Mesenchymal stem cell (in vitro differentiated cells and primary cell): ENCODE measurements at regions not wholly inside any gene's neighbourhood (a gene's known extent, or its start where the extent isn't known, plus 50 kb on each side); places are given as distances from the start of the nearest gene placed in this dataset.
"Not testable (repeated sequence)": the region's sequence is repeated elsewhere in the genome, so short reads cannot be mapped to it uniquely, and the experiment has no call there.

Source experiments
- DNase-seq: peaks from one replicate; pipeline ENCODE4 v3.0.0-alpha.2; 2013
- H2AFZ ChIP-seq: one replicate; pipeline ENCODE4 v1.6.1; 2013; ENCODE audit warnings: low read depth, mild to moderate bottlenecking, control low read depth, inconsistent platforms, low read length, moderate library complexity
- H2AK5ac ChIP-seq: 2 replicates; pipeline ENCODE4 v1.6.1; 2013; ENCODE audit warnings: low read length, moderate library complexity, mild to moderate bottlenecking, inconsistent platforms; ENCODE audit not compliant: severe bottlenecking
- H2BK120ac ChIP-seq: one replicate; pipeline ENCODE4 v1.6.1; 2013; ENCODE audit warnings: low read depth, mild to moderate bottlenecking, inconsistent platforms, low read length, moderate library complexity
- H2BK12ac ChIP-seq, 2 experiments: one replicate each; pipeline ENCODE4 v1.6.1; 2013; ENCODE audit warnings: inconsistent platforms in 2 of 2, low read length in 2 of 2, mild to moderate bottlenecking in 2 of 2, moderate library complexity in 2 of 2, control low read depth in 1 of 2
- H2BK15ac ChIP-seq: one replicate; pipeline ENCODE4 v1.6.1; 2013; ENCODE audit warnings: mild to moderate bottlenecking, low read depth, inconsistent platforms; ENCODE audit not compliant: poor library complexity, severe bottlenecking
- H2BK5ac ChIP-seq: 2 replicates; pipeline ENCODE4 v1.6.1; 2013; ENCODE audit warnings: low read depth, mild to moderate bottlenecking, low read length, control low read depth, inconsistent platforms; ENCODE audit not compliant: poor library complexity, severe bottlenecking
- H3K14ac ChIP-seq, 2 experiments: one replicate each; pipeline ENCODE4 v1.6.1; 2013; ENCODE audit warnings: inconsistent platforms in 2 of 2, low read length in 2 of 2, control low read depth in 1 of 2, mild to moderate bottlenecking in 1 of 2, moderate library complexity in 1 of 2
- H3K18ac ChIP-seq, 2 experiments: one replicate each; pipeline ENCODE4 v1.6.1; 2013; ENCODE audit warnings: inconsistent platforms in 2 of 2, low read length in 2 of 2, control low read depth in 1 of 2, low read depth in 1 of 2, mild to moderate bottlenecking in 1 of 2
- H3K23ac ChIP-seq, 2 experiments: one replicate each; pipeline ENCODE4 v1.6.1; 2013; ENCODE audit warnings: inconsistent platforms in 2 of 2, low read length in 2 of 2, mild to moderate bottlenecking in 2 of 2, moderate library complexity in 2 of 2, control low read depth in 1 of 2
- H3K27ac ChIP-seq: 2 replicates; pipeline ENCODE4 v1.5.1; 2013; ENCODE audit warnings: mild to moderate bottlenecking, moderate library complexity, low read length, control low read depth, inconsistent platforms; ENCODE audit not compliant: poor library complexity, severe bottlenecking
- H3K27me3 ChIP-seq, 2 experiments: 2 replicates each; pipeline versions ENCODE4 v1.6.1 to v1.7.0; 2013; ENCODE audit warnings: low read length in 2 of 2, mild to moderate bottlenecking in 2 of 2, moderate library complexity in 2 of 2, control low read depth in 1 of 2, inconsistent platforms in 1 of 2; ENCODE audit not compliant: control insufficient read depth in 1 of 2, insufficient read depth in 1 of 2
- H3K36me3 ChIP-seq, 2 experiments: 2 replicates each; pipeline versions ENCODE4 v1.6.1 to v1.7.0; 2013; ENCODE audit warnings: low read length in 2 of 2, control low read depth in 1 of 2, inconsistent platforms in 1 of 2, low read depth in 1 of 2, mild to moderate bottlenecking in 1 of 2; ENCODE audit not compliant: insufficient read depth in 2 of 2, control insufficient read depth in 1 of 2
- H3K4ac ChIP-seq, 2 experiments: one replicate each; pipeline ENCODE4 v1.6.1; 2013; ENCODE audit warnings: inconsistent platforms in 2 of 2, low read length in 2 of 2, mild to moderate bottlenecking in 2 of 2, moderate library complexity in 2 of 2, control low read depth in 1 of 2, low read depth in 1 of 2
- H3K4me1 ChIP-seq: 2 replicates; pipeline ENCODE4 v1.6.1; 2013; ENCODE audit warnings: low read depth, low read length, control low read depth; ENCODE audit not compliant: control insufficient read depth, insufficient read depth
- H3K4me2 ChIP-seq: 2 replicates; pipeline ENCODE4 v1.6.1; 2013; ENCODE audit warnings: low read length, mild to moderate bottlenecking, inconsistent platforms; ENCODE audit not compliant: poor library complexity, severe bottlenecking
- H3K4me3 ChIP-seq, 2 experiments: 2 replicates each; pipeline versions ENCODE4 v1.5.1 to v1.7.0; 2013; ENCODE audit warnings: low read length in 2 of 2, mild to moderate bottlenecking in 2 of 2, control low read depth in 1 of 2, low read depth in 1 of 2; ENCODE audit not compliant: insufficient read depth in 1 of 2
- H3K79me1 ChIP-seq: replicated peaks from 2 replicates; pipeline ENCODE4 v1.6.1; 2013; ENCODE audit warnings: mild to moderate bottlenecking, control low read depth, low read length, inconsistent platforms; ENCODE audit not compliant: poor library complexity, severe bottlenecking
- H3K9ac ChIP-seq: 2 replicates; pipeline ENCODE4 v1.7.0; 2013; ENCODE audit warnings: mild to moderate bottlenecking, low read length, moderate library complexity
- H3K9me3 ChIP-seq: 2 replicates; pipeline ENCODE4 v1.7.0; 2013; ENCODE audit warnings: mild to moderate bottlenecking, low read length; ENCODE audit not compliant: control insufficient read depth
- H4K8ac ChIP-seq: one replicate; pipeline ENCODE4 v1.6.1; 2013; ENCODE audit warnings: inconsistent platforms, mild to moderate bottlenecking, low read length, moderate library complexity
- H4K91ac ChIP-seq: one replicate; pipeline ENCODE4 v1.6.1; 2013; ENCODE audit warnings: mild to moderate bottlenecking, low read length, inconsistent platforms
- WGBS: methylation state at CpG from one replicate; pipeline ENCODE4 v1.1.7; 2013; ENCODE audit warnings: mixed read lengths; 5-methylcytosine and 5-hydroxymethylcytosine counted together

DNA sequence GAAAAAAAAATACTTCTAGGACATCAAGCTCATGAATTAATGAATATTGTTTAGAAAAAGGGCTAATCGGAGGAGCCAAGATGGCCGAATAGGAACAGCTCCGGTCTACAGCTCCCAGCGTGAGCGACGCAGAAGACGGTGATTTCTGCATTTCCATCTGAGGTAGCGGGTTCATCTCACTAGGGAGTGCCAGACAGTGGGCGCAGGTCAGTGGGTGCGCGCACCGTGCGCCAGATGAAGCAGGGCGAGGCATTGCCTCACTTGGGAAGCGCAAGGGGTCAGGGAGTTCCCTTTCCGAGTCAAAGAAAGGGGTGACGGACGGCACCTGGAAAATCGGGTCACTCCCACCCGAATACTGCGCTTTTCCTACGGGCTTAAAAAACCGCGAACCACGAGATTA, 79.8 kb upstream of the IL33 start:
- 87% methylated on average over 14 of the region's 25 CpGs for WGBS

DNA sequence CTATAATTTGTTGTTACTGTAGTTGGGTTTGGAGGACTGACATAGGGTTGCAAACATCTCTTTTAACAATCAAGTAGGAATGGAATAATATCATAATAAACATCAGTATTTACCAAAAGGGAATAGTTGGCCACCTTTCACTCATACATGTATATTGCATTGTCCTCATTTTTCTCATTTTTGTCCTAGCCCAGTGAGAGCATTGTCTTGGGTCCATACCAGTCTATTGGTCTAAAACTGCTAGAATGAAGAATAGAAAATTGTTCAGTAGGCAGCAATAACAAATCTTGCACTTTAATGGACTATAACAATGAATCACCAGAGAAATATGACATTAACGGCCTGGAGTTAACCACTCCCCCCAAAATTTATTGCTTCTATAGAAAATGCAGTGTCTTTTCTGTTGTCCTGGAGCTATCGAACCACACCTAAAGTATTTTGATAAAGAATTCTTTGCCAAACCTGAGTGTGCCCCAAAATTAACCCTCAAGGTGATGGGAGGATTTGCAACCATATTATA, 80.9 kb upstream of the IL33 start:
- H3K18ac ChIP-seq = no peak overlapping the region
- no peak overlapping the region for H2BK5ac ChIP-seq
- no peak overlapping the region for H3K9ac ChIP-seq
- WGBS = 57% methylated on average over 1 of the region's 2 CpGs
- H2BK15ac ChIP-seq = no peak overlapping the region
- no peak overlapping the region for H2AFZ ChIP-seq
- no peak overlapping the region for H2BK120ac ChIP-seq
- H2AK5ac ChIP-seq = no peak overlapping the region
- H3K14ac ChIP-seq = no peak overlapping the region
- H3K27me3 ChIP-seq = no peaks in the 10 kb centered on the region
- H3K27ac ChIP-seq = no peak overlapping the region
- no peak overlapping the region for H3K4ac ChIP-seq
- no peaks in the 10 kb centered on the region for H3K36me3 ChIP-seq
- no peak overlapping the region for H4K91ac ChIP-seq
- H2BK12ac ChIP-seq = no peak overlapping the region
- no peak overlapping the region for H3K4me2 ChIP-seq
- no peak for DNase-seq
- no peak overlapping the region for H3K23ac ChIP-seq
- H3K79me1 ChIP-seq = no peaks in the 10 kb centered on the region
- no peak overlapping the region for H3K4me3 ChIP-seq
- H3K4me1 ChIP-seq = peaks cover 4% of the 10 kb centered on the region
- H4K8ac ChIP-seq = no peak overlapping the region
- no peaks in the 10 kb centered on the region for H3K9me3 ChIP-seq

More for the DNA sequence above, 79.8 kb upstream of the IL33 start:
- not testable (repeated sequence) for H3K18ac ChIP-seq, H3K9ac ChIP-seq, H3K23ac ChIP-seq, H2AK5ac ChIP-seq, H3K27me3 ChIP-seq, H4K8ac ChIP-seq, H3K27ac ChIP-seq, H3K36me3 ChIP-seq, H3K79me1 ChIP-seq, H3K9me3 ChIP-seq, H2BK15ac ChIP-seq, H2BK12ac ChIP-seq, H3K4me2 ChIP-seq, H3K4me1 ChIP-seq, H3K14ac ChIP-seq, H2BK120ac ChIP-seq, DNase-seq, H4K91ac ChIP-seq, H3K4me3 ChIP-seq, H3K4ac ChIP-seq, H2BK5ac ChIP-seq, H2AFZ ChIP-seq

DNA sequence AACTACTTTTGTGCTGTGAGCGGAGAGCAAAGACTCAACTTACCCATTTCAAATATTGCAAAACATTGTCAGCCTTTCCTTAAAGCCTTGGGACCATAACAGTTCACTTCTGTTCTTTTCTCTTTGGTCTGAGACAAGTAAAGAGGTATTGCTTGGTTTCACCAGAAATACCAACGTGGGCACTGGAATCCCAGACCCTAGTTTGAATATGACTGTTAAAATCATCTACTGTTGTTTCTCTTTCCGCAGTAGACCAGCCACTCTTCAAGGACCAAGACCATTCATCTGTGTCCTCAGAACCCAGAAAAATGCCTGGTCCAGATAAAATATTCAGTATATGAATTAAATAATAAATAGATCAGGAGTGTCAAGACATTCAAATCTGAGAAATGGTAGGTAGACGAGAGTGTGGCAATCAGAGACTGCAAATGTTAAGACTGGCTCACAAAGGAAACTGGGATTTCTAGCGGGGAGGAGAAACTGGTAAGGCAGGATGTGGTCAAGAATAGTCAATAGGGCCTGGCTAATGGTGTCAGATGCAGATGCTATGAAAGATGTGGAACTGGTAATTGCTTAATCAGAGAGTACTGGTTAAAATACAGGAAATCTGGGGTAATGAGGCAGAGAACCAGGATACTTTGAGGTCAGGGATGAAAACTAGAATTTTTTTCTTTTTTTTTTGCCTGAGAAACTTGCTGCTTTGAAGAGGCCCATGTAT, 82.1 kb upstream of the IL33 start:
- Histone ChIP-seq H3K18ac (no peak overlapping the region), H3K4me2 (no peak overlapping the region), H3K79me1 (no peaks in the 10 kb centered on the region), H2BK5ac (no peak overlapping the region), H3K9me3 (no peaks in the 10 kb centered on the region), H3K9ac (no peak overlapping the region), H4K91ac (no peak overlapping the region), H3K36me3 (no peaks in the 10 kb centered on the region), H3K27me3 (no peaks in the 10 kb centered on the region), H2BK120ac (no peak overlapping the region), H2BK12ac (no peak overlapping the region), H2BK15ac (no peak overlapping the region), H2AFZ (no peak overlapping the region), H3K4me3 (no peak overlapping the region), H3K23ac (no peak overlapping the region), H4K8ac (no peak overlapping the region), H3K4ac (no peak overlapping the region), H2AK5ac (no peak overlapping the region), H3K4me1 (peaks cover 4% of the 10 kb centered on the region), H3K27ac (no peak overlapping the region), H3K14ac (no peak overlapping the region)
- 70% methylated on average over 4 of the region's 5 CpGs for WGBS
- DNase-seq = no peak

DNA sequence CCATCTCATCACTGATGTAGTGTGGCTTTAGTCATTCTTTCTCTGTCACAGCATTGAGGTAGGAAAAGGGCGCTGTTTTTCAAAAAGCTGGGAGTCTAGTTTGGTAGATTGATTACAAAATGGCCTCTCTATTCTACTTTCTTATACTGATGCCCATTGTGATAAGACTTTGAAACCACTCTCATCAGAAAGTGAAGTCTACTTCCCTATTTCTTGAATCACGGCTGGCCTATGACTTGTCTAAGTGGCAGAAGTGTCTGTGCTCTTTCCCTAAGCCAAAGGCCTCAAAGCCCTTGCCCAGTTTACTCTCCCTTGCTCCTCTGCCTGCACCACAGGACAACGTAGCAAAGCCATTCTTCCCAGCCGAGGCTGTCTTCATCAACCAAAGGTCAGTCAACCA, 83.0 kb upstream of the IL33 start:
- 93% methylated on average over 3 of the region's 4 CpGs for WGBS

More for the DNA sequence above, 83.0 kb upstream of the IL33 start:
- H2BK12ac ChIP-seq = no peak overlapping the region
- H2AFZ ChIP-seq = no peak overlapping the region
- H3K4me2 ChIP-seq = no peak overlapping the region
- no peak overlapping the region for H2AK5ac ChIP-seq
- H2BK5ac ChIP-seq = no peak overlapping the region
- no peaks in the 10 kb centered on the region for H3K79me1 ChIP-seq
- H3K18ac ChIP-seq = no peak overlapping the region
- H3K23ac ChIP-seq = no peak overlapping the region
- H3K27ac ChIP-seq = no peak overlapping the region
- no peak overlapping the region for H4K91ac ChIP-seq
- H3K9ac ChIP-seq = no peak overlapping the region
- peaks cover 4% of the 10 kb centered on the region for H3K4me1 ChIP-seq
- no peak overlapping the region for H3K4ac ChIP-seq
- no peak overlapping the region for H3K4me3 ChIP-seq
- DNase-seq = no peak
- no peak overlapping the region for H4K8ac ChIP-seq
- H3K9me3 ChIP-seq = no peaks in the 10 kb centered on the region
- no peaks in the 10 kb centered on the region for H3K27me3 ChIP-seq
- no peak overlapping the region for H2BK15ac ChIP-seq
- H3K36me3 ChIP-seq = no peaks in the 10 kb centered on the region
- H3K14ac ChIP-seq = no peak overlapping the region
- H2BK120ac ChIP-seq = no peak overlapping the region
